Activated CD8-positive, alpha-beta memory T cell treated with anti-CD3 and anti-CD28 coated beads, Interleukin-2, amount 50 U/mL, for 48 hours (primary cell): ENCODE measurements at regions not wholly inside any gene's neighbourhood (a gene's known extent, or its start where the extent isn't known, plus 50 kb on each side); places are given as distances from the start of the nearest gene placed in this dataset.

Source experiments
- DNase-seq: peaks from one replicate; pipeline ENCODE4 v3.0.0-alpha.2; 2020

- DNase-seq, result no peak
These were observed 91.3 kb upstream of the YPEL5 start for GRCh38 chr2:30055548-30055947.

- no peak for DNase-seq
These were observed 86.2 kb upstream of the YPEL5 start for GRCh38 chr2:30060562-30060961.

GRCh38 chr2:30068067-30068466 lies 78.7 kb upstream of the YPEL5 start:
- no peak for DNase-seq

GRCh38 chr2:30072250-30072842 lies 74.5 kb upstream of the YPEL5 start:
- DNase-seq, result peak; percentile 75

- DNase-seq, result no peak
These were observed 73.3 kb upstream of the YPEL5 start for GRCh38 chr2:30073523-30073922.

GRCh38 chr2:30074023-30074422 lies 72.8 kb upstream of the YPEL5 start:
- no peak for DNase-seq

GRCh38 chr2:30078521-30078920 lies 68.3 kb upstream of the YPEL5 start:
- DNase-seq, result no peak

GRCh38 chr2:30084915-30085314 lies 61.9 kb upstream of the YPEL5 start:
- DNase-seq, result no peak

GRCh38 chr2:30089171-30089570 lies 57.6 kb upstream of the YPEL5 start:
- no peak for DNase-seq

- DNase-seq, result no peak
These were observed 51.4 kb upstream of the YPEL5 start for GRCh38 chr2:30095402-30095801.

GRCh38 chr2:30096451-30096850 lies 50.4 kb upstream of the YPEL5 start:
- no peak for DNase-seq
